ENCODE measurements at regions not wholly inside any gene's neighbourhood (a gene's known extent, or its start where the extent isn't known, plus 50 kb on each side); places are given as distances from the start of the nearest gene placed in this dataset.

GRCh38 chr2:6297238-6297637, 568.5 kb downstream of the CMPK2 start:
- no peak for TF ChIP-seq CTCF (IDR thresholded peaks at IDR 0.05; ENCODE audit: poor library complexity)
- no peak for TF ChIP-seq EZH2phosphoT487 (IDR thresholded peaks at IDR 0.05; ENCODE audit: low read depth, severe bottlenecking, unreplicated experiment)

Data from hepatocyte (in vitro differentiated cells).